Panc1 (cell line): ENCODE measurements at regions not wholly inside any gene's neighbourhood (a gene's known extent, or its start where the extent isn't known, plus 50 kb on each side); places are given as distances from the start of the nearest gene placed in this dataset.

Experiments
- POLR2AphosphoS5 ChIP-seq: IDR thresholded peaks from 2 replicates; pipeline ENCODE4 v1.6.1; 2012; ENCODE audit warnings: mild to moderate bottlenecking, low read depth, low read length, moderate library complexity
- SIN3A ChIP-seq: IDR thresholded peaks from 2 replicates; pipeline ENCODE4 v1.6.1; 2012; ENCODE audit warnings: low read depth, mild to moderate bottlenecking, low read length, moderate library complexity, borderline replicate concordance; ENCODE audit not compliant: insufficient read depth
- TCF7L2 ChIP-seq: IDR thresholded peaks from 2 replicates; pipeline ENCODE4 v1.6.1; 2011; ENCODE audit warnings: mild to moderate bottlenecking, low read depth, low read length, inconsistent platforms
- TF ChIP-seq, protein P1 (sequence below): fragments of 450-650 bp; IDR thresholded peaks from 2 replicates; pipeline ENCODE4 v1.5.1; 2017; ENCODE audit warnings: mild to moderate bottlenecking
- TF ChIP-seq, protein P2 (sequence below), 2 experiments: IDR thresholded peaks; 2 replicates each; pipeline ENCODE4 v1.6.1; 2011 to 2012; ENCODE audit warnings: low read depth in 2 of 2, control low read depth in 1 of 2, low read length in 1 of 2, mild to moderate bottlenecking in 1 of 2, moderate library complexity in 1 of 2; ENCODE audit not compliant: insufficient read depth in 1 of 2

DNA sequence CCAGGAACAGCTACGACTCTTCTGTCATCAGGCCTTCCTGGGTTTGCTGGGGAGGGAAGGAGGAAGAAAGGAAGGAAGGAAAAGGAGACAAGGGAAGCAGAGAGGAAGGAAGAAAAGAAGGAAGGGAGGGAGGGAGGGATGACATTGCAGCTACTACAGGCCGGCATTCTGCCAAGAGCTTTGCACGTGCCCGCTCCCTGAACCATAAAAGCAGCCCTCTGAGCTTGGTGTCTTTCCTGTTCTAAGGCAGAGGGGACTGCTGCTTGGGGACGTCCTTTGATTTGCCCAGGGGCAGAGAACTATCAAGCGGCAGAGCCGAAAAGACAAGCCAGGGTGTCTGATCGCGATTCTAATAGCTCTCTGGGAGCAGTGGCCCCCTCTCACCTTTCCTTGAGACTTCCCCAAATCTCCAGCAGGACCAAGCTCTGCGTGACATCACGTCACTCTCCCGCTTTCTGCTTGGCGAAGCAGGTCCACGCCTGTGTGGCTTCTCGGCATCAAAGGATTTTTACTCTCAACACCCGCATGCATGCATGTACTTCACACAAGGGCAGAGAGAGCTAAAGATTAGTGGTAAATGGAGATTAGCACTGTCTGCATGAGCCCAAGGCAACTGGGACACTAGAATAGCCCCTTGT lies 167.8 kb upstream of the AUTS2 start:
- TF ChIP-seq, protein P1, sequence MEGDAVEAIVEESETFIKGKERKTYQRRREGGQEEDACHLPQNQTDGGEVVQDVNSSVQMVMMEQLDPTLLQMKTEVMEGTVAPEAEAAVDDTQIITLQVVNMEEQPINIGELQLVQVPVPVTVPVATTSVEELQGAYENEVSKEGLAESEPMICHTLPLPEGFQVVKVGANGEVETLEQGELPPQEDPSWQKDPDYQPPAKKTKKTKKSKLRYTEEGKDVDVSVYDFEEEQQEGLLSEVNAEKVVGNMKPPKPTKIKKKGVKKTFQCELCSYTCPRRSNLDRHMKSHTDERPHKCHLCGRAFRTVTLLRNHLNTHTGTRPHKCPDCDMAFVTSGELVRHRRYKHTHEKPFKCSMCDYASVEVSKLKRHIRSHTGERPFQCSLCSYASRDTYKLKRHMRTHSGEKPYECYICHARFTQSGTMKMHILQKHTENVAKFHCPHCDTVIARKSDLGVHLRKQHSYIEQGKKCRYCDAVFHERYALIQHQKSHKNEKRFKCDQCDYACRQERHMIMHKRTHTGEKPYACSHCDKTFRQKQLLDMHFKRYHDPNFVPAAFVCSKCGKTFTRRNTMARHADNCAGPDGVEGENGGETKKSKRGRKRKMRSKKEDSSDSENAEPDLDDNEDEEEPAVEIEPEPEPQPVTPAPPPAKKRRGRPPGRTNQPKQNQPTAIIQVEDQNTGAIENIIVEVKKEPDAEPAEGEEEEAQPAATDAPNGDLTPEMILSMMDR: no peak
- TF ChIP-seq TCF7L2 (no peak), POLR2AphosphoS5 (no peak), SIN3A (no peak)
- TF ChIP-seq, protein P2, sequence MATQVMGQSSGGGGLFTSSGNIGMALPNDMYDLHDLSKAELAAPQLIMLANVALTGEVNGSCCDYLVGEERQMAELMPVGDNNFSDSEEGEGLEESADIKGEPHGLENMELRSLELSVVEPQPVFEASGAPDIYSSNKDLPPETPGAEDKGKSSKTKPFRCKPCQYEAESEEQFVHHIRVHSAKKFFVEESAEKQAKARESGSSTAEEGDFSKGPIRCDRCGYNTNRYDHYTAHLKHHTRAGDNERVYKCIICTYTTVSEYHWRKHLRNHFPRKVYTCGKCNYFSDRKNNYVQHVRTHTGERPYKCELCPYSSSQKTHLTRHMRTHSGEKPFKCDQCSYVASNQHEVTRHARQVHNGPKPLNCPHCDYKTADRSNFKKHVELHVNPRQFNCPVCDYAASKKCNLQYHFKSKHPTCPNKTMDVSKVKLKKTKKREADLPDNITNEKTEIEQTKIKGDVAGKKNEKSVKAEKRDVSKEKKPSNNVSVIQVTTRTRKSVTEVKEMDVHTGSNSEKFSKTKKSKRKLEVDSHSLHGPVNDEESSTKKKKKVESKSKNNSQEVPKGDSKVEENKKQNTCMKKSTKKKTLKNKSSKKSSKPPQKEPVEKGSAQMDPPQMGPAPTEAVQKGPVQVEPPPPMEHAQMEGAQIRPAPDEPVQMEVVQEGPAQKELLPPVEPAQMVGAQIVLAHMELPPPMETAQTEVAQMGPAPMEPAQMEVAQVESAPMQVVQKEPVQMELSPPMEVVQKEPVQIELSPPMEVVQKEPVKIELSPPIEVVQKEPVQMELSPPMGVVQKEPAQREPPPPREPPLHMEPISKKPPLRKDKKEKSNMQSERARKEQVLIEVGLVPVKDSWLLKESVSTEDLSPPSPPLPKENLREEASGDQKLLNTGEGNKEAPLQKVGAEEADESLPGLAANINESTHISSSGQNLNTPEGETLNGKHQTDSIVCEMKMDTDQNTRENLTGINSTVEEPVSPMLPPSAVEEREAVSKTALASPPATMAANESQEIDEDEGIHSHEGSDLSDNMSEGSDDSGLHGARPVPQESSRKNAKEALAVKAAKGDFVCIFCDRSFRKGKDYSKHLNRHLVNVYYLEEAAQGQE (IDR thresholded peaks at IDR 0.05; ENCODE audit: insufficient read depth in 1 of 2, low read depth in 2 of 2, low read length in 1 of 2): no peak
